ENCODE measurements at regions not wholly inside any gene's neighbourhood (a gene's known extent, or its start where the extent isn't known, plus 50 kb on each side); places are given as distances from the start of the nearest gene placed in this dataset.

DNA sequence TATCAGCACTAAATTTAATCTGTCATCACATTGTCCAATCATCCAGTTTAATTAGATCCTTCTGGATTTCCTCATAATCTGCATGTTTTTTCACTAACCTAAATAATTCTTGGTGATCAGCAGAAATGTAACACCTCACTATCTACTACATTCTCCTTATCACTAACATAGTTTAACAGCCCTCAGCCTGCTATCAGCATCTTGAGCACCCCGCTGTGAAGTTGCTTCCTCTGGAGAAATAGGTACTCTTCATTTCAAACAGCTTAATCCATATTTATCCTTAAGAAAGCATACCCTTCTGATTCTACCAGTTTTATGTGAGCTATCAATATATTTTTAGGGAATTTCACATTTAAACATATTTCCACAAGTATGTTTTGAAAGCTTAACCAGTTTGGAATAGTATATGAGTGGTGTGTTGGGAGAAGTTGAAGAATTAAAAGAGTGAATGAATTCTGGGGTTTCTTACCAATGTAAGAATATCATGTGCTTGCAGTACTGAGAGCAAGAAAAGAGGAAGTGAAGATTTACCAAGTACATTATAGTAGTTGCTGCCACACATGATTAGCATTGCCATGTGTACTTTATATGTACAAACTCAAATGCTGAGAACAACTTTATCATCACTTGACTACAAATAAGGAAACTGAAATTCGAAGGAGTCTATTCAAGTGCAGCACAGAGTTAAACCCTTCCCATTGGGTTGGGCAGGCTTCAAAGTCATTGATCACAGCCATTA lies 771.1 kb upstream of the ADGRL4 start:
- Mint-ChIP-seq H3K4me3 (no peak overlapping the region), H3K4me1 (ENCODE audit: low read depth) (no peaks in the 10 kb centered on the region), H3K27me3 (no peaks in the 10 kb centered on the region), H3K9me3 (no peaks in the 10 kb centered on the region), H3K27ac (no peak overlapping the region), H3K36me3 (ENCODE audit: low read depth) (no peaks in the 10 kb centered on the region)
- H3K4me1 ChIP-seq (ENCODE audit: insufficient read depth, low read length), result no peaks in the 10 kb centered on the region
- no peak overlapping the region for H3K4me3 ChIP-seq (ENCODE audit: low read length)
- intact Hi-C loops (cut with DNase I, micrococcal nuclease), result no loop called here
- ChIA-PET POLR2A (no interaction called here), CTCF (no interaction called here)
- no peak overlapping the region for H3K27ac ChIP-seq (ENCODE audit: low read depth in 1 of 2, low read length in 2 of 2)
- DNase-seq, result no peak
- ATAC-seq (ENCODE audit: poor library complexity), result no peak
- no peaks in the 10 kb centered on the region for H3K27me3 ChIP-seq (ENCODE audit: control insufficient read depth in 1 of 2, insufficient read depth in 2 of 2, low read length in 2 of 2)
- peaks cover 0 to 9% of the 10 kb centered on the region in 2 experiments for H3K9me3 ChIP-seq (ENCODE audit: control insufficient read depth in 1 of 2, insufficient read depth in 1 of 2, low read length in 2 of 2)
- TF ChIP-seq, protein P1, sequence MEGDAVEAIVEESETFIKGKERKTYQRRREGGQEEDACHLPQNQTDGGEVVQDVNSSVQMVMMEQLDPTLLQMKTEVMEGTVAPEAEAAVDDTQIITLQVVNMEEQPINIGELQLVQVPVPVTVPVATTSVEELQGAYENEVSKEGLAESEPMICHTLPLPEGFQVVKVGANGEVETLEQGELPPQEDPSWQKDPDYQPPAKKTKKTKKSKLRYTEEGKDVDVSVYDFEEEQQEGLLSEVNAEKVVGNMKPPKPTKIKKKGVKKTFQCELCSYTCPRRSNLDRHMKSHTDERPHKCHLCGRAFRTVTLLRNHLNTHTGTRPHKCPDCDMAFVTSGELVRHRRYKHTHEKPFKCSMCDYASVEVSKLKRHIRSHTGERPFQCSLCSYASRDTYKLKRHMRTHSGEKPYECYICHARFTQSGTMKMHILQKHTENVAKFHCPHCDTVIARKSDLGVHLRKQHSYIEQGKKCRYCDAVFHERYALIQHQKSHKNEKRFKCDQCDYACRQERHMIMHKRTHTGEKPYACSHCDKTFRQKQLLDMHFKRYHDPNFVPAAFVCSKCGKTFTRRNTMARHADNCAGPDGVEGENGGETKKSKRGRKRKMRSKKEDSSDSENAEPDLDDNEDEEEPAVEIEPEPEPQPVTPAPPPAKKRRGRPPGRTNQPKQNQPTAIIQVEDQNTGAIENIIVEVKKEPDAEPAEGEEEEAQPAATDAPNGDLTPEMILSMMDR (IDR thresholded peaks at IDR 0.05), result no peak
- no peaks in the 10 kb centered on the region for H3K36me3 ChIP-seq (ENCODE audit: insufficient read depth, low read length)

DNA sequence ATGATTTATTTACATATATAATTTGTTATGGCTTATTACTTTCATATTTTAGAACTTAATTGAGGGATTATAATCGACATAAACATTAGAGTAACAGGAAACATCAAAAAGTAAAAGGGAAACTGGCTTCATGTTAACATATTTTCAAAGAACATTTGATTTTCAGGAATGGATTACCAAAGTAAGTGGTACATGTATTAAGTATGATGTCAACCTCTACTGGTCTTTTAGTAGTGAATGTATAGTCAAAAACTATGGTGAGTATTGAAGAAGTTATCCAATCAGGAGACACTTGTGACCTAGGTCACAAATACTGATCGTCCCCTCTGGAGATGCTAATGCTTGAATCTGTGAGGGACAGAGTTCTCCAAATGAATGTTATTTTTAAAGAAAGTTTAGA lies 768.9 kb upstream of the ADGRL4 start:
- Histone ChIP-seq H3K27ac (ENCODE audit: low read depth in 1 of 2, low read length in 2 of 2) (no peak overlapping the region), H3K27me3 (ENCODE audit: control insufficient read depth in 1 of 2, insufficient read depth in 2 of 2, low read length in 2 of 2) (no peaks in the 10 kb centered on the region), H3K9me3 (ENCODE audit: control insufficient read depth in 1 of 2, insufficient read depth in 1 of 2, low read length in 2 of 2) (peaks cover 0 to 5% of the 10 kb centered on the region in 2 experiments), H3K36me3 (ENCODE audit: insufficient read depth, low read length) (no peaks in the 10 kb centered on the region), H3K4me1 (ENCODE audit: insufficient read depth, low read length) (no peaks in the 10 kb centered on the region), H3K4me3 (ENCODE audit: low read length) (no peak overlapping the region)
- ChIA-PET POLR2A (no interaction called here), CTCF (no interaction called here)
- Mint-ChIP-seq H3K27me3 (no peaks in the 10 kb centered on the region), H3K4me3 (no peak overlapping the region), H3K36me3 (ENCODE audit: low read depth) (no peaks in the 10 kb centered on the region), H3K9me3 (no peaks in the 10 kb centered on the region), H3K27ac (no peak overlapping the region), H3K4me1 (ENCODE audit: low read depth) (no peaks in the 10 kb centered on the region)
- intact Hi-C loops (cut with DNase I, micrococcal nuclease), result no loop called here
- DNase-seq, result no peak
- no peak for ATAC-seq (ENCODE audit: poor library complexity)
- TF ChIP-seq, protein P1 (IDR thresholded peaks at IDR 0.05), result no peak

DNA sequence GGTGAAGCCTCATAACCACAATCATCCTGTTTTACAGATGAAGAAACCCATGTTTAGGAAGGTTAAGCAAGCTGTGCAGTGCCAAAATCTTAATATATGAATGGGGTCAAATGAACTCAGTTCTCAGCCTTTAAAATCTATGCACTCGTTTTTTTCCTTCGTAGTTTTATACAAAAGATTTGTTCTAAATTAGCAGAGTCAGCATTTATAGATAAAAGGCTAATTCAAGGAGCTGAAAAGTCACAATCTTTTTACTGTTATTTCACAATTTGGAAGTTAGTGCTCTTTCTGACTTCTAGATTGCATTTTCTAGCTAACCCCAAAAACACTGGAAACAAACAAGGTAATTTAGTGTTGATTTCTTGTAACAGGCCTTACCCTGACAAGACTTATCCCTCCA lies 766.9 kb upstream of the ADGRL4 start:
- TF ChIP-seq, protein P1 (IDR thresholded peaks at IDR 0.05), result no peak
- ATAC-seq (ENCODE audit: poor library complexity) (no peak), DNase-seq (no peak)
- H3K4me1 Mint-ChIP-seq (ENCODE audit: low read depth), result no peaks in the 10 kb centered on the region
- no peak overlapping the region for H3K4me3 ChIP-seq (ENCODE audit: low read length)
- no peaks in the 10 kb centered on the region for H3K4me1 ChIP-seq (ENCODE audit: insufficient read depth, low read length)
- peaks cover 0 to 4% of the 10 kb centered on the region in 2 experiments for H3K9me3 ChIP-seq (ENCODE audit: control insufficient read depth in 1 of 2, insufficient read depth in 1 of 2, low read length in 2 of 2)
- CTCF ChIA-PET, result no interaction called here
- no peaks in the 10 kb centered on the region for H3K9me3 Mint-ChIP-seq
- POLR2A ChIA-PET, result no interaction called here
- H3K27me3 ChIP-seq (ENCODE audit: control insufficient read depth in 1 of 2, insufficient read depth in 2 of 2, low read length in 2 of 2), result no peaks in the 10 kb centered on the region
- H3K36me3 ChIP-seq (ENCODE audit: insufficient read depth, low read length), result no peaks in the 10 kb centered on the region
- intact Hi-C loops (cut with DNase I, micrococcal nuclease), result no loop called here
- no peak overlapping the region for H3K27ac ChIP-seq (ENCODE audit: low read depth in 1 of 2, low read length in 2 of 2)
- H3K4me3 Mint-ChIP-seq, result no peak overlapping the region
- H3K27ac Mint-ChIP-seq, result no peak overlapping the region
- H3K36me3 Mint-ChIP-seq (ENCODE audit: low read depth), result no peaks in the 10 kb centered on the region
- H3K27me3 Mint-ChIP-seq, result no peaks in the 10 kb centered on the region
